Smooth muscle cell of the brain vasculature (primary cell): ENCODE measurements at regions not wholly inside any gene's neighbourhood (a gene's known extent, or its start where the extent isn't known, plus 50 kb on each side); places are given as distances from the start of the nearest gene placed in this dataset.
"Not testable (repeated sequence)": the region's sequence is repeated elsewhere in the genome, so short reads cannot be mapped to it uniquely, and the experiment has no call there.

ENCODE experiments used
- DNase-seq: peaks from one replicate; pipeline ENCODE4 v3.0.0-alpha.2; 2012; ENCODE audit warnings: low read depth, low spot score

- DNase-seq: no peak
Observed at GRCh38 chr2:199570934-199571333, 113.2 kb upstream of the SATB2 start.

- DNase-seq: no peak
Observed at GRCh38 chr2:199569336-199569735, 111.6 kb upstream of the SATB2 start.

- no peak for DNase-seq
Observed at GRCh38 chr2:199558156-199558555, 100.4 kb upstream of the SATB2 start.

- DNase-seq: no peak
Observed at GRCh38 chr2:199556527-199557285, 99.0 kb upstream of the SATB2 start.

GRCh38 chr2:199554026-199554425, 96.3 kb upstream of the SATB2 start:
- DNase-seq: no peak

GRCh38 chr2:199552141-199552540, 94.4 kb upstream of the SATB2 start:
- no peak for DNase-seq

- no peak for DNase-seq
Observed at GRCh38 chr2:199543606-199544172, 86.0 kb upstream of the SATB2 start.

GRCh38 chr2:199535445-199536177, 77.9 kb upstream of the SATB2 start:
- no peak for DNase-seq

- not testable (repeated sequence) for DNase-seq
Observed at GRCh38 chr2:199533873-199534272, 76.1 kb upstream of the SATB2 start.

GRCh38 chr2:199527071-199527470, 69.3 kb upstream of the SATB2 start:
- no peak for DNase-seq

- no peak for DNase-seq
Observed at GRCh38 chr2:199524689-199525574, 67.2 kb upstream of the SATB2 start.

- no peak for DNase-seq
Observed at GRCh38 chr2:199509403-199509802, 51.7 kb upstream of the SATB2 start.
